GM10266 (cell line): ENCODE measurements at regions not wholly inside any gene's neighbourhood (a gene's known extent, or its start where the extent isn't known, plus 50 kb on each side); places are given as distances from the start of the nearest gene placed in this dataset.

Source experiments
- DNase-seq: peaks from one replicate; pipeline ENCODE4 v3.0.0; 2012; ENCODE audit errors: extremely low spot score
- TF ChIP-seq, protein P1 (sequence below): IDR thresholded peaks from 2 replicates; pipeline ENCODE4 v1.5.1; 2012; ENCODE audit warnings: mild to moderate bottlenecking, low read depth; ENCODE audit not compliant: control insufficient read depth, insufficient read depth; ENCODE audit errors: missing control alignments

DNA sequence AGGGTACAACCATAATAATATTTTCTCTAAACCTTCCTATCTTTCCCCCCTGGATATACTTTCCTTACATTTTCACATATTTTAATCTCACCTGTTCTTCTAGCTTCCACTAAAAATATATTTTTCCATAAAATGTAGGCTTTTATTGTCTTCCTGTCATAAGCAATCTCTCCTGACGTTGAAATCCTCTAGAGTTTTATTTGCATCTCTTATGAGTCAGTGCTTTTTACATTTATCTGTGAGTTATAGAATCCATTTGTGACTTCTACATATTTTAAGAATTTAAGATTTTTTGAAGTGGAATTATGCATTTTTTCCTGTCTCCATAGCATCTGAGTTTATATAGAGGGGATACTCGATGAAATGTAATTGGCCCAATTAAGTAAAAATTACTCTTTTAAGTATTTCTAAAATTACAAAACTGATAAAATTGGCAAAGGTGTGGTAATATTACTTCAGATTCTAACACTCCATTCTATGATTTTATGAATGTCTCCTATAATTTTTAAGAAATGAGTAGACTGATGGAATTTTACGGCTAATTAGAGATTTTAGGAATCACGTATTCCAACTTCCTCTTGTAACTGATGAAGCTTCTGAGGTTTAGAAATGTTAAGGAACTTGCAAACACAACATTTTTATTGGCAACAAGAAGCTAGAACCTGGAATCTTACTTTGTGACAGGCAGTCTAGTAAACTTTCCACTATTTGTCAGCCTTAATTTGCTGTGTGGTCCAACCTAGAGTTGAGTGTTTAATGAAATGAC lies 422.9 kb upstream of the SEMA3A start:
- TF ChIP-seq, protein P1, sequence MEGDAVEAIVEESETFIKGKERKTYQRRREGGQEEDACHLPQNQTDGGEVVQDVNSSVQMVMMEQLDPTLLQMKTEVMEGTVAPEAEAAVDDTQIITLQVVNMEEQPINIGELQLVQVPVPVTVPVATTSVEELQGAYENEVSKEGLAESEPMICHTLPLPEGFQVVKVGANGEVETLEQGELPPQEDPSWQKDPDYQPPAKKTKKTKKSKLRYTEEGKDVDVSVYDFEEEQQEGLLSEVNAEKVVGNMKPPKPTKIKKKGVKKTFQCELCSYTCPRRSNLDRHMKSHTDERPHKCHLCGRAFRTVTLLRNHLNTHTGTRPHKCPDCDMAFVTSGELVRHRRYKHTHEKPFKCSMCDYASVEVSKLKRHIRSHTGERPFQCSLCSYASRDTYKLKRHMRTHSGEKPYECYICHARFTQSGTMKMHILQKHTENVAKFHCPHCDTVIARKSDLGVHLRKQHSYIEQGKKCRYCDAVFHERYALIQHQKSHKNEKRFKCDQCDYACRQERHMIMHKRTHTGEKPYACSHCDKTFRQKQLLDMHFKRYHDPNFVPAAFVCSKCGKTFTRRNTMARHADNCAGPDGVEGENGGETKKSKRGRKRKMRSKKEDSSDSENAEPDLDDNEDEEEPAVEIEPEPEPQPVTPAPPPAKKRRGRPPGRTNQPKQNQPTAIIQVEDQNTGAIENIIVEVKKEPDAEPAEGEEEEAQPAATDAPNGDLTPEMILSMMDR: no peak

DNA sequence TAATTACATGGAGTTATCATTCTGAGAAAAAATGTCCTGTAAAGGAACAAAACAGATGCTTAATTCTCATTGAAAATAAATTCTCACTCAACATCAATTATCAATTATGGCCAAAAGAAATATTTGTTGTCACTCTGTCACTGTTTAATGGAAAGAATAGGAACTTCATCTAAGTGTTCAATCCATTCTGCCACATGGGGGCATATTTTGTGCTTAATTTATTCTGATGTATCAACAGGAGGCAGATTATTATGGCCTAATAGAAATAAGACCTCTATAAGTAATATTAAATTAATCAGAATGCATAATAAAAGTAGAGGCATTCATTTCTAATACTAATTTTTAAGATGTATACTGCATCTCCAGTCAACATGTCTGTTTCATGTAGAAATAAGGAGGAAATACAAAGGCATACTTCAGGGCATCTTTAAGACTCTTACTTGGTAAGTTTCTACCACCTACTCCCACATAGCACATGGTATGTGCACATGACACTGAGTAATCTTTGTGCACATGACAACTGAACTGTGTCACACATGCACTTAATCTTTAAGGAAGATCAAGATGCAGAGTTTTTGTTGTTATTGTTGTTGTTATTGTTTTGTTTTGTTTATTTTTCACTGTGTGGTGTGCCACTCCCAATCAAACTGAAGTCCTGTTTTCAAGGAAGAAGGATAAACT lies 420.4 kb upstream of the SEMA3A start:
- TF ChIP-seq, protein P1: no peak
- no peak for DNase-seq

More for the DNA sequence above, 422.9 kb upstream of the SEMA3A start:
- no peak for DNase-seq

DNA sequence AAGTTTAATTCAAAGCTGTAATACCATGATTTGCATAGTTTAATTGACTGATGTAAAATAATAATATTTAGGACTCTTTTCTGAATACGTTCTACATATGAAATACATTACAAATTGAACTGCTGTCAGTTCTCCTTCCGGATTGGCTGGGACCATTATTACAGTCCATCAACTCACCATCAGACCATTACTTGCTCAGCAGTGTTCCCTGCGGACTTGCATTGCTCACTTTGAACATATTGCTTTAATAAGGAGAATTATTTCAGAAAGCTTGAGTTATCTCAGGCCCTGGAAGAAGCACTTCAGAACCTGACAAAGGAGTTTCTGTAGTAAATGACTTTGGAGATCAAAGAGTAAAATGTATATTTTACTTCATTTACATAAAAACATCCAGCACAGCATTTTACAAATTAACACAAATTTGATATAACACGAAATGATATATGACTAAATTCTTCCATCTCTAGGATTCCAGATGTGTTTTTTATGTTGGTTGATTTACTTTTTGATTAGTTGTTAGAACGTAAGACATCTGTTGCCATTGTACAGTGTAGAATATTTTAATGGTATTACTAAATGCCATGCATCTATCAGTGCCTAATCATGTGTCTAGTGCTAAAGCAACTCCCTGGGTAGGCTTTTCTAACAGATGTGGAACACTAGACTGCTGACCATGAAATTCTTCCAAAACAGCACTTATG lies 418.5 kb upstream of the SEMA3A start:
- TF ChIP-seq, protein P1: no peak
- DNase-seq: no peak

DNA sequence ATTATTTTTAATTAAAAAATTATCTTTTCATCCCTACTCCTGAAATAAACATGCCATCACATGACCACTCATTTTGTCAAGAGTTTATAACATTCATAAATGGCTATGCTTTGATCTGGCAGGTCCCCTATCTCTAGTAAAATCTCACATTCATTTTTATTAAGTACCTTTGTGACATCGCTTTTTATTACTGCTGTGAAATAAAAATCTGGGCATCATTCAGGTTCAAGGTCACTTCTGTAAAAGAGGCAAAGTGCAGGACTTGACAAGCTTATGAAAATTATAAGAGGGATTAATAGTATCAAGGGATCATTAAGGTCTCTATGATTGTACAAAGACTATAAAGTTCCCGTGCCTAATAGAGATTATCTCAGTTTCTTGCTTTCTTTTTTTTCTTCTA lies 416.8 kb upstream of the SEMA3A start:
- DNase-seq: no peak

DNA sequence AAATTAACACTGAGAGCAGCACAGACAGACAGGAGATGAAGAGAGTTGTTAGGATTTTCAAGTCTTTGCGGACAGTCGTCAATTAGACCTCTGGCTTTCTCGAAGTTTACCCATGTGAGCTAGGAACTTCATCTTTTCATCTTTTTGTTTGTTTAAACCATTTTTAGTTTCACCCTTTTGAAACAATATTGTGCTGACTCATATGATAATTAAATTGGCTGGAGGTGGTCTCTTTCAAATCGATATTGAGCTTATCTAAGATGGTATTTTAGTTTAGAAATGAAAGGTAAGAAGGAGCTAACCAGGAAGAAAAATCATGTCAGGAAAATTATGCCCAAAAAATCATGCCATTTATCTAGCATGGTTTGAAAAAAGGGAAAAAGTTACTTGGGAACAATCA lies 415.8 kb upstream of the SEMA3A start:
- DNase-seq: no peak
- TF ChIP-seq, protein P1: no peak

More for the DNA sequence above, 416.8 kb upstream of the SEMA3A start:
- TF ChIP-seq, protein P1: no peak

DNA sequence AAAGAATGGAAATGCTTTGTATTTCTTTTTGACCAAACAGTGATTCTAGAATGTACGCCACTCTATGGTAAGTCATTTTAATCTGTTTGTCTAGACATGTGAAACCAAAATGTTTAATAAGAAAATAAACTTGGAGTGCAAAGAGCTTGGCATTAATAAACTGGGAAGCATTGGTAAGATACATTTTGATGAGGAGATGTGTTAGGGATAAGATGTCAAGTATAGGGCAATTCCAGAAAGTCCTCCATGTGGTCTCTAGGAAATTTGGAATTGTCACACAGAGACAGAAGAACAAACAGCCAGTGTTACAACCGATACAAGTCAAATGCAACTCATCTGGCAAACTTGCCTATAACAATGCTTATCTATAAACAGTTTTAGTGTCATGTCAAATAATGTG lies 410.7 kb upstream of the SEMA3A start:
- TF ChIP-seq, protein P1: no peak
- DNase-seq: no peak
